ENCODE measurements at regions not wholly inside any gene's neighbourhood (a gene's known extent, or its start where the extent isn't known, plus 50 kb on each side); places are given as distances from the start of the nearest gene placed in this dataset.

GRCh38 chr20:4574356-4574690, 111.9 kb upstream of the PRNP start:
- Histone ChIP-seq H3K36me3 (replicated peaks; ENCODE audit: low read depth, low read length) (no peaks in the 10 kb centered on the region), H3K9me3 (ENCODE audit: insufficient read depth, low read length) (no peaks in the 10 kb centered on the region), H2AFZ (ENCODE audit: low read depth, low read length) (no peak overlapping the region), H4K20me1 (ENCODE audit: insufficient read depth, low read length) (no peaks in the 10 kb centered on the region), H3K9ac (ENCODE audit: low read length) (no peak overlapping the region), H3K4me2 (ENCODE audit: low read length) (no peak overlapping the region), H3K79me2 (ENCODE audit: low read length) (no peaks in the 10 kb centered on the region), H3K4me1 (ENCODE audit: low read length) (0 out of 2 replicates have a peak, but pooled peaks cover 3% of the 10 kb centered on the region), H3K4me3 (ENCODE audit: low read length) (no peak overlapping the region), H3K27ac (ENCODE audit: low read length) (no peak overlapping the region), H3K27me3 (ENCODE audit: low read depth, low read length) (peaks cover 49% of the 10 kb centered on the region)
- TF ChIP-seq CTCF (IDR thresholded peaks at IDR 0.05; ENCODE audit: low read depth, low read length): no peak
- TF ChIP-seq EZH2phosphoT487 (IDR thresholded peaks at IDR 0.05; ENCODE audit: low read depth): no peak

GRCh38 chr20:4573564-4574355, 112.5 kb upstream of the PRNP start:
- no peaks in the 10 kb centered on the region for H3K9me3 ChIP-seq (ENCODE audit: insufficient read depth, low read length)
- H2AFZ ChIP-seq (ENCODE audit: low read depth, low read length): no peak overlapping the region
- peaks cover 43% of the 10 kb centered on the region for H3K27me3 ChIP-seq (ENCODE audit: low read depth, low read length)
- H3K4me1 ChIP-seq (ENCODE audit: low read length): 0 out of 2 replicates have a peak, but pooled peaks cover 3% of the 10 kb centered on the region
- H4K20me1 ChIP-seq (ENCODE audit: insufficient read depth, low read length): no peaks in the 10 kb centered on the region
- no peak overlapping the region for H3K27ac ChIP-seq (ENCODE audit: low read length)
- no peaks in the 10 kb centered on the region for H3K79me2 ChIP-seq (ENCODE audit: low read length)
- H3K9ac ChIP-seq (ENCODE audit: low read length): no peak overlapping the region
- no peaks in the 10 kb centered on the region for H3K36me3 ChIP-seq (replicated peaks; ENCODE audit: low read depth, low read length)
- no peak for TF ChIP-seq EZH2phosphoT487 (IDR thresholded peaks at IDR 0.05; ENCODE audit: low read depth)
- H3K4me3 ChIP-seq (ENCODE audit: low read length): no peak overlapping the region
- no peak overlapping the region for H3K4me2 ChIP-seq (ENCODE audit: low read length)

- no peaks in the 10 kb centered on the region for H3K36me3 ChIP-seq (replicated peaks; ENCODE audit: low read depth, low read length)
- no peak overlapping the region for H3K4me2 ChIP-seq (ENCODE audit: low read length)
- peaks cover 11% of the 10 kb centered on the region for H3K4me1 ChIP-seq (ENCODE audit: low read length)
- H2AFZ ChIP-seq (ENCODE audit: low read depth, low read length): no peak overlapping the region
- H3K27me3 ChIP-seq (ENCODE audit: low read depth, low read length): peaks cover 25% of the 10 kb centered on the region; the same call in 1 of the 2 replicates
- TF ChIP-seq CTCF (IDR thresholded peaks at IDR 0.05; ENCODE audit: low read depth, low read length) (no peak), EZH2phosphoT487 (IDR thresholded peaks at IDR 0.05; ENCODE audit: low read depth) (no peak)
- no peak overlapping the region for H3K9ac ChIP-seq (ENCODE audit: low read length)
- no peak overlapping the region for H3K27ac ChIP-seq (ENCODE audit: low read length)
- no peaks in the 10 kb centered on the region for H3K9me3 ChIP-seq (ENCODE audit: insufficient read depth, low read length)
- H3K79me2 ChIP-seq (ENCODE audit: low read length): no peaks in the 10 kb centered on the region
- no peaks in the 10 kb centered on the region for H4K20me1 ChIP-seq (ENCODE audit: insufficient read depth, low read length)
- no peak overlapping the region for H3K4me3 ChIP-seq (ENCODE audit: low read length)
These were observed 114.3 kb upstream of the PRNP start for GRCh38 chr20:4571759-4572531.

GRCh38 chr20:4569865-4570264, 116.4 kb upstream of the PRNP start:
- Histone ChIP-seq H3K9ac (ENCODE audit: low read length) (no peak overlapping the region), H3K9me3 (ENCODE audit: insufficient read depth, low read length) (no peaks in the 10 kb centered on the region), H3K27me3 (ENCODE audit: low read depth, low read length) (peaks cover 18% of the 10 kb centered on the region), H3K4me2 (ENCODE audit: low read length) (no peak overlapping the region), H3K4me3 (ENCODE audit: low read length) (no peak overlapping the region), H3K36me3 (replicated peaks; ENCODE audit: low read depth, low read length) (no peaks in the 10 kb centered on the region), H4K20me1 (ENCODE audit: insufficient read depth, low read length) (no peaks in the 10 kb centered on the region), H3K27ac (ENCODE audit: low read length) (no peak overlapping the region), H3K79me2 (ENCODE audit: low read length) (no peaks in the 10 kb centered on the region), H2AFZ (ENCODE audit: low read depth, low read length) (no peak overlapping the region), H3K4me1 (ENCODE audit: low read length) (peaks cover 16% of the 10 kb centered on the region)
- TF ChIP-seq EZH2phosphoT487 (IDR thresholded peaks at IDR 0.05; ENCODE audit: low read depth): no peak

- Histone ChIP-seq H3K9me3 (ENCODE audit: insufficient read depth, low read length) (no peaks in the 10 kb centered on the region), H3K9ac (ENCODE audit: low read length) (no peak overlapping the region), H3K79me2 (ENCODE audit: low read length) (no peaks in the 10 kb centered on the region), H3K4me1 (ENCODE audit: low read length) (peaks cover 16% of the 10 kb centered on the region), H4K20me1 (ENCODE audit: insufficient read depth, low read length) (no peaks in the 10 kb centered on the region), H3K4me3 (ENCODE audit: low read length) (no peak overlapping the region), H3K27ac (ENCODE audit: low read length) (no peak overlapping the region), H3K4me2 (ENCODE audit: low read length) (no peak overlapping the region), H2AFZ (ENCODE audit: low read depth, low read length) (no peak overlapping the region), H3K36me3 (replicated peaks; ENCODE audit: low read depth, low read length) (no peaks in the 10 kb centered on the region), H3K27me3 (ENCODE audit: low read depth, low read length) (peaks cover 25% of the 10 kb centered on the region)
- TF ChIP-seq CTCF (IDR thresholded peaks at IDR 0.05; ENCODE audit: low read depth, low read length) (peak; percentile 24; the same call in 1 of the 2 replicates), EZH2phosphoT487 (IDR thresholded peaks at IDR 0.05; ENCODE audit: low read depth) (no peak)
These were observed 117.2 kb upstream of the PRNP start for GRCh38 chr20:4569092-4569491.
